ENCODE measurements at regions not wholly inside any gene's neighbourhood (a gene's known extent, or its start where the extent isn't known, plus 50 kb on each side); places are given as distances from the start of the nearest gene placed in this dataset.
"Not testable (repeated sequence)": the region's sequence is repeated elsewhere in the genome, so short reads cannot be mapped to it uniquely, and the experiment has no call there.

DNA sequence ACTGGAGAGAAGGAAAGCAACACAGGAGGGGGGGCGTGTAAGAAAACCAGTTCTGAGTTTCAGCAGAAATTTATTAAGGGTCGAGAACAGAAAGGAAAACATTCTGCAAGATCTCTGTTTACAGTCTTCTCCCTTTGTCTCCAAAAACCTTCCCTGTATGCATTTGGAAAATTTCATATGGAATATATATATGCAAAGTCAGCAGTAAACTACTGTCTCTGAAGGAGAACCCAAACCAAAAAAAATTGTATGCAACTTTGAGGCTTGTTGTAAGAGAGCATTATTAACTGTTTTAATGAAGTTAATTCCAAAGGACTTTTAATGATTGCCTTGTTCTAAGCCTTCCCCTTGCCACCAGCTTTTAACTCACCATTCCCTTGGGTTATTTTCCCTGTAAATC, 238.2 kb upstream of the GPR149 start:
- no peak for DNase-seq (ENCODE audit: low spot score)

DNA sequence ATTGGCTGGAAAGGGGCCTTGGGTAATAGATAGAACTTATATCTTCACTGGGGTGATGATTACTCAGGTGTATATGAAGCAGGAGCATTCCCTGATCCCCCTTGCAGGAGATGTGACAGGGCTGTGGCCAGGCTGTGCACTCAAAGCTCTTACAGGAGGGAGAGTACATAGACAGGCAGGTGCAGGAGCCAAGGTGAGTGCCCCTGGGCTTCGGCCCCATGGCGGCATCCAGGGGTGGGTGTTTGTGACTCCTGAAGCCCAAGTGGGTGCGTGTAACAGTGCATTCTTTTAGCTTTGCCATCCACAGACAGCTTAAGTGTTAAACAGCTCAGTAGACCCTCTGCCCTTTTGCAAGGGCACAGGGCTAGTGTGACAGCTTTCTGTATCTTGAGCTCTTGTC, 236.6 kb upstream of the GPR149 start:
- DNase-seq (ENCODE audit: low spot score): no peak

GRCh38 chr3:154664714-154665113, 234.7 kb upstream of the GPR149 start:
- DNase-seq (ENCODE audit: low spot score): no peak

DNA sequence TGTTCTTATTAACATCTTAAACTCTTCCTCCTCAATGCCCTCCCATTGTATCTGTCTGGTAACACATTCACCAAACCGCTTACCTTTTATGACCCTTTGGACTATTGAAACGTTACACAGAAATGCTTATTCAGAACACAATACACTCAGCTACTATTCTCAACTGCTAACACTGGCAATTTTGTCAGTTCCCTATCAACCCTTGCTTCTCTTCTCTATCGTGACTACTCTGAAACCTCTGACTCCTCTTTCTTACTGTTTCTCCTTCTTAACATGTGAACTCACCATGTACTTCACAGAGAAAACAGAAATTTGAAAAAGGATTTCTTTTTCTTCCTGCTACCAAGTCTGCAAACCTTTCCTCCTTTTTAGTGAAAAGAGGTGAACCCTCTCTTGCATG, 232.9 kb upstream of the GPR149 start:
- no peak for DNase-seq (ENCODE audit: low spot score)

DNA sequence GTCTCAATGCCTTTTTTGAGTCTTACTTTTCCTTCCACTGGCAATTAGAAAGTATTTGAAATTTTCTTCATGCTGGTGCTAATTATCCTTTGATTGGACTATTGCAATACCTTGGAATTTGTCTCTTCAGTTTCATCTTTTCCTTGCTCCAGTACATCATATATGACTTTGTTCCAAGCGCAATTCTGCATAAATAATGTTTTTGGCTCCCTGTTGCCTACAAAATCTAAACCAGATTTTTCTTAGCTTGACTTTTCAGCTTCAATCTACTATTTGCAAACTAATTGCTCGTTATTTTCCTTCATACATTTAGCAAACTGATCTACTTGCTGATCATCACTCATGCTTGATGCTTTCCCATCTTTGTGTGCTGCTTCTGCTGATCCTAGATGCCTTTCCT, 230.8 kb upstream of the GPR149 start:
- no peak for DNase-seq (ENCODE audit: low spot score)

DNA sequence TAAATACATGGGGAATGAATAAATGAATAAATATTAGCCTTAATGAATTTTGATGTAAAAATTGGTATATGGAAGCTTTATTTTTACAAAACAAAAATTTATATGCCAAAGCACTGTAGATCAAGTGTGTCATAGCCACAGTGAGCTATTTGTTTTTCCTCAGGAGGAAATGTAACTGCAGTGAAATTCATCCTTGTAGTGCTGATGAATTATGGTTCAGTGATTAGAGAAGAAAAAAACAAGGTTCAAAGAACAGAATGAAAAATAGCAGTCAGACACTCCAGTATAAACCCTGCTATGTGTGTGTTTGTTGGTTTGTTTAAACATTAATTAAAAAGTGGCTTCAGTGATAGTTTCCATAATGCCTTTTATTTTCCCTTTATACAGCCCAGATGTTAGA, 228.0 kb upstream of the GPR149 start:
- DNase-seq (ENCODE audit: low spot score): no peak

DNA sequence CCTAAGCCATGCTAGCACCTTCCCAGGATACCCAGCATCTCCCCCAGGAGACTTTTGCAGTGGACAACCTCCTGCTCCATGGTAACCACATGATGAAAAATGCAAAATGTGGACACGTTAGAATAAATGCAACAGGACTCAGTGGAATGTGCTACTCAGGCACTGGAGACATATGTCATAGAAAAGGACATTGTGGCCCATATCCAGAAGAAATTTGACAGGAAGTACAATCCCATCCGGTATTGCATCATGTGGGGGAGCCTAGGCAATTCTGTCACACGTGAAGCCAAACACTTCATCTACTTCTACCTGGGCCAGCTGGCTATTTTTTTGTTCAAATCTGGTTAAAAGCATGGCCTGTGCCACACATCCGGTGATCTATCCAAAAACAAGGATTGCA, 227.2 kb upstream of the GPR149 start:
- DNase-seq (ENCODE audit: low spot score): no peak

GRCh38 chr3:154656486-154656885, 226.5 kb upstream of the GPR149 start:
- DNase-seq (ENCODE audit: low spot score): no peak

DNA sequence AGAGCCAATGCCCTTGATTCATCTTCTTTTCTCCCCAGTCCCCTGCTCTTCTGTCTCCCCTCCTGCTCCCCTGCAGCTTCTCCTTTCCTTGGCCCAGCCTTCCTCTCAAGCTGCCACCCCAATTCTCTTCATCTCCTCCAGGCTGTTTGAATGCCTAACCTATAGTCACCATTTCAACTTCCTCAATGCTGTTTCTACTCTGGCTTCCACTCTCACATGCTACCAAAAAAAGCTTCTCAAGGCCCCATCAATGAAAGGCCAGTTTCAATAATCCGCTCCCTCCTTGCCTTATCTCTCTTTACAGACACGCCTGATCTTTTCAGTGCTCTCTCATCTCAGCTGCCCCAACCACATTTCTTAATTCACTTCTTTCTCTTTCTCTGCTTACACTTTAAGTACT, 212.2 kb upstream of the GPR149 start:
- no peak for DNase-seq (ENCODE audit: low spot score)

- DNase-seq (ENCODE audit: low spot score): no peak
These were observed 195.8 kb upstream of the GPR149 start for GRCh38 chr3:154625756-154626155.

DNA sequence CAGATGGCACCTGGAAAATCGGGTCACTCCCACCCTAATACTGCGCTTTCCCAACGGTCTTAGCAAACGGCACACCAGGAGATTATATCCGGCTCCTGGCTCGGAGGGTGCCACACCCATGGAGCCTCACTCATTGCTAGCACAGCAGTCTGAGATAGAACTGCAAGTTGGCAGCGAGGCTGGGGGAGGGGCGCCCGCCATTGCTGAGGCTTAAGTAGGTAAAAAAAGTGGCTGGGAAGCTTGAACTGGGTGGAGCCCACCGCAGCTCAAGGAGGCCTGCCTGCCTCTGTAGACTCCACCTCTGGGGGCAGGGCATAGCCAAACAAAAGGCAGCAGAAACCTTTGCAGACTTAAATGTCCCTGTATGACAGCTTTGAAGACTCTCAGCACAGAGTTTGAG, 189.6 kb upstream of the GPR149 start:
- DNase-seq (ENCODE audit: low spot score): not testable (repeated sequence)

GRCh38 chr3:154616298-154616697, 186.3 kb upstream of the GPR149 start:
- DNase-seq (ENCODE audit: low spot score): no peak

GRCh38 chr3:154615471-154615870, 185.5 kb upstream of the GPR149 start:
- no peak for DNase-seq (ENCODE audit: low spot score)

DNA sequence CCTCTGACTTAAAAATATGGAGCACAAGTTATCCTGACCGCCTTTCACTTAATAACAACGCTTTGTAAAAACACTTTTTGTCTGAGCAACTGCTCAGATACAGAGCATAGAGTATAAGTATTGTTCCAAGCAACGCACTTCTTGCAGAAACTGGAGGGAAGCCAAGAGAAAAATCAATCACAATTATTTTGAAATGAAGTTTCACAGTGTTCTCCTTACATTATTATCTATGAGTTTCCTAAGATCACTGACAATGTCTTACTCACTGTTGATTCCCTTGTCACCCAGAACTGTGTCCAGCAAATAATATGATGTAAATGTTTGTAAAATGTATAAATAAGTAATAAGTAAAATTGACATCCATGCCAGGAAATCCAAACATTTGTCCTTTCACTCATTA, 184.6 kb upstream of the GPR149 start:
- DNase-seq (ENCODE audit: low spot score): no peak

- DNase-seq (ENCODE audit: low spot score): no peak
These were observed 184.1 kb upstream of the GPR149 start for GRCh38 chr3:154614078-154614477.

GRCh38 chr3:154602241-154602640, 172.3 kb upstream of the GPR149 start:
- no peak for DNase-seq (ENCODE audit: low spot score)

DNA sequence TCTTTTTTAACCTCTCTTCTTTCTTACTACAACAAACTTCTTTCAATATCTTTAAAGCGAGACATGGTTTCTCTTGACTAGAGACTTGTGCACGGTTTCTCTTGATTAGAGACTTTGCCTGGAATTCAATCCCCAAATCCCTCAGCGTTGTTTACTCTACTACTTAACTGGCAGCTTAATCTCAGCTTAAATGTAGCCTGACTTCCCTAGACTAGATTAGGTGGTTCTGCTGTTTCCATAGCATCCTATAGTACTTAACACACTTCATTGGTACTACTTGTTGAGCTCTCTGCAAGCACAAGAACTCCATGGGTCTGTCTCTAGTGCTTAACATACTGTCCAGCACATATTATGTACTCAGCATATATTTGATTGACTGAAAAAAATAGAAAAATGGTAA, 168.2 kb upstream of the GPR149 start:
- DNase-seq (ENCODE audit: low spot score): no peak

- DNase-seq (ENCODE audit: low spot score): no peak
These were observed 160.8 kb upstream of the GPR149 start for GRCh38 chr3:154590675-154591384.

DNA sequence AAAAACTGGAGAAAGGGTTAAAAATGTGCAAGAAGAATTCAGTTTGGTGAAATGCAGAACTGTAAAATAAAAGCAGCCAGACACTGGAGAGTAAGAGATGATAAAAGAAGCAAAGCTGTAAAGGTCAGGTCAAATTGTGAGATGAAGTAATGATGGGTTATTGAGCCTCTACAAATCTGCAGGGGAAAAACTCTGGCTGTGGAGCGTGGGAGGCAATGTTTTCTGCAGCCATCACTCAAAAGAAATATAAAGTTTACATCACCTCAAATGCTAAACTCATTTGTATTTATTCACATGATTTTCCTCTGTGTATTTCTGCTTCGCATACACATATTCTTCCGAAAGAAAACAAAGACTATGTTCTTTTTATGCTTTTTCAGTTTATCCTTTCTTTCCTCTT, 158.8 kb upstream of the GPR149 start:
- no peak for DNase-seq (ENCODE audit: low spot score)

- no peak for DNase-seq (ENCODE audit: low spot score)
These were observed 155.0 kb upstream of the GPR149 start for GRCh38 chr3:154584974-154585373.

- no peak for DNase-seq (ENCODE audit: low spot score)
These were observed 154.1 kb upstream of the GPR149 start for GRCh38 chr3:154584041-154584440.

GRCh38 chr3:154583086-154583634, 153.2 kb upstream of the GPR149 start:
- no peak for DNase-seq (ENCODE audit: low spot score)

DNA sequence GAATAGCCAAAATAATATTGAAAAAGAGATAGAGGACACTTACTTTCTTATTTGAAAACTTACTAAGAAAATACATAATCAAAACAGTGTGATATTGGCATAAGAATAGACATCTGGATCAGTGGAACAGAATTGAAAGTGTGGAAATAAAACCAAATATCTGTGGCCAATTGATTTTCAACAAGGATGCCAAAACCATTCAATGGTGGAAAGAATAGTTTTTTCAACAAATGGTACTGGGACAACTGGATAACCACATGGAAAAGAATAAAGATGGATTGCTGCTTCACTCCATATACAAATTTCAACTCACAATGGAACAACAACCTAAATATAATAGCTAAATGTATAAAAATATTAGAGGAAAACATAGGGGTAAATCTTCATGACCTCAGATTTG, 152.5 kb upstream of the GPR149 start:
- DNase-seq (ENCODE audit: low spot score): no peak

- no peak for DNase-seq (ENCODE audit: low spot score)
These were observed 141.7 kb upstream of the GPR149 start for GRCh38 chr3:154571553-154572226.
